Testis (tissue), 2 donors: ENCODE measurements at regions not wholly inside any gene's neighbourhood (a gene's known extent, or its start where the extent isn't known, plus 50 kb on each side); places are given as distances from the start of the nearest gene placed in this dataset.

Experiments
- CTCF ChIP-seq, 3 experiments: fragments of 450-650 bp in 2 of 3; fragments of 200-600 bp in 1 of 3; sonication (generic) in 1 of 3; IDR thresholded peaks; one replicate each; pipeline ENCODE4 v1.5.1; 2016 to 2019; ENCODE audit warnings: antibody characterized with exemption in 3 of 3, mild to moderate bottlenecking in 2 of 3, moderate library complexity in 1 of 3
- POLR2A ChIP-seq: fragments of 450-650 bp; IDR thresholded peaks from one replicate; pipeline ENCODE4 v1.6.1; 2017; ENCODE audit warnings: antibody characterized with exemption, mild to moderate bottlenecking, moderate library complexity

DNA sequence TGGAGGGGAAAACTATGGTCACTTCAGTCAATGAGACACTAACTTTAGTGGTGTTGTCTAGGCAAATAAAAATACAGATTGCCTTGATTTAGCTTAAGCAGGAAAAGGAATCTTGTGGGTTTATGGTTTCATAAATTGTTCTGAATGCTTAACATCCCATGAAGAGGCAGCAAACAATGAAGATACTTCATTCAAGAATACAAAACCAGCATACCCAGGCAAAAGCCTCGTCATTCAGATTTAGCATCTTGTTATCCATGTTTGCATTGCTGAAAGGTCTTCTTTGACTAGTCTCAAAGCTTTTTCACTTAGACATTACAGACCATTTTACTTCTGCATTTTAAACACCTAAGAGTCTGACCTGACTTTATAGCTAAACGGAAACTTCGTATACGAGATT lies 272.7 kb upstream of the FSHR start:
- no peak for TF ChIP-seq CTCF (IDR thresholded peaks at IDR 0.05)
- TF ChIP-seq POLR2A, result no peak
